ENCODE measurements at regions not wholly inside any gene's neighbourhood (a gene's known extent, or its start where the extent isn't known, plus 50 kb on each side); places are given as distances from the start of the nearest gene placed in this dataset.
"Not testable (repeated sequence)": the region's sequence is repeated elsewhere in the genome, so short reads cannot be mapped to it uniquely, and the experiment has no call there.

DNA sequence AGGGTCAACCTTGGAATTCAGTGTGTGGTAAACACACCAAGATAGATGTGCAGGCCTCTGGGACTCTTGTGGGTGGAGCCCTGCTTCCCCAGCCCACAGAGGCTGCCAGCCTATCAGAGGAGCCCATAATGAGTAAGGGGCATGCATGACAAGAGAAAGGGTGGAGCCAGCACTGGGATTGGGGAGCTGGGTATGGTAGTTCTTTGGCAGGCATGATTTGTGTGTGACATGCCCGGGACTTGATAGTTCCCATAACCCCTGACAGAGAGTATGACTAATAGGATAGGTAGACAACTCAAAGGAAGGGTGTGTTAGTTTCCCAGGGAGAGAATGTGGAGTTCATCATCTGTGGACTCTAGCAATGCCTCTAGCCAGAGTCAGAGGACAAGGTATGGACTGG is 143.0 kb downstream of the EMP1 start:
- DNase-seq (ENCODE audit: extremely low read depth, low read depth), result no peak
- TF ChIP-seq, protein P1, sequence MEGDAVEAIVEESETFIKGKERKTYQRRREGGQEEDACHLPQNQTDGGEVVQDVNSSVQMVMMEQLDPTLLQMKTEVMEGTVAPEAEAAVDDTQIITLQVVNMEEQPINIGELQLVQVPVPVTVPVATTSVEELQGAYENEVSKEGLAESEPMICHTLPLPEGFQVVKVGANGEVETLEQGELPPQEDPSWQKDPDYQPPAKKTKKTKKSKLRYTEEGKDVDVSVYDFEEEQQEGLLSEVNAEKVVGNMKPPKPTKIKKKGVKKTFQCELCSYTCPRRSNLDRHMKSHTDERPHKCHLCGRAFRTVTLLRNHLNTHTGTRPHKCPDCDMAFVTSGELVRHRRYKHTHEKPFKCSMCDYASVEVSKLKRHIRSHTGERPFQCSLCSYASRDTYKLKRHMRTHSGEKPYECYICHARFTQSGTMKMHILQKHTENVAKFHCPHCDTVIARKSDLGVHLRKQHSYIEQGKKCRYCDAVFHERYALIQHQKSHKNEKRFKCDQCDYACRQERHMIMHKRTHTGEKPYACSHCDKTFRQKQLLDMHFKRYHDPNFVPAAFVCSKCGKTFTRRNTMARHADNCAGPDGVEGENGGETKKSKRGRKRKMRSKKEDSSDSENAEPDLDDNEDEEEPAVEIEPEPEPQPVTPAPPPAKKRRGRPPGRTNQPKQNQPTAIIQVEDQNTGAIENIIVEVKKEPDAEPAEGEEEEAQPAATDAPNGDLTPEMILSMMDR (IDR thresholded peaks at IDR 0.05; ENCODE audit: low read depth, low read length), result no peak

- DNase-seq (ENCODE audit: extremely low read depth, low read depth), result no peak
- TF ChIP-seq, protein P1 (IDR thresholded peaks at IDR 0.05; ENCODE audit: low read depth, low read length), result no peak
These were observed 142.6 kb downstream of the EMP1 start for GRCh38 chr12:13339091-13339490.

DNA sequence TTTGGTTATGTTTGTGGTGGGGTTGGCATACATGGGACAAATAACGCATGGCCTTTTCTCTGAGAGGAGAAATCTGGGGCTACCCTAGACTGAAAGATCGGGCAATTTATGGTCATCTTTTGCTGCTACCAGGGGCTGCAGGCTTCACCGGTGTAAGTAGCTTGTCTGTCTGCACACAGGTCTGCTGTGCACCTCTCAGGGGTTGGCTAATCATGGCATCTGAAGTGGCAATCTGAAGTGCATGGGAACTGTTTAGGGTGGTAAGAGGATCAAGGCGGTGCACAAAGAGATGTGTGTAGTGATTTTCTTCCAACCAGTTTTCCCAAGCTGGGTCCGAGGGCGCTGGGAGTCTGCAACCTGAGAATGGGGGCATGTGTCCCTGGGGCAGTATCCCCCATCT is 141.3 kb downstream of the EMP1 start:
- no peak for DNase-seq (ENCODE audit: extremely low read depth, low read depth)
- TF ChIP-seq, protein P1 (IDR thresholded peaks at IDR 0.05; ENCODE audit: low read depth, low read length), result no peak

- TF ChIP-seq, protein P1 (IDR thresholded peaks at IDR 0.05; ENCODE audit: low read depth, low read length), result no peak
- no peak for DNase-seq (ENCODE audit: extremely low read depth, low read depth)
These were observed 139.7 kb downstream of the EMP1 start for GRCh38 chr12:13336216-13336615.

GRCh38 chr12:13328535-13328934 is 132.0 kb downstream of the EMP1 start:
- TF ChIP-seq, protein P1 (IDR thresholded peaks at IDR 0.05; ENCODE audit: low read depth, low read length), result no peak
- no peak for DNase-seq (ENCODE audit: extremely low read depth, low read depth)

GRCh38 chr12:13326076-13326475 is 129.6 kb downstream of the EMP1 start:
- TF ChIP-seq, protein P1 (IDR thresholded peaks at IDR 0.05; ENCODE audit: low read depth, low read length), result no peak
- DNase-seq (ENCODE audit: extremely low read depth, low read depth), result no peak

GRCh38 chr12:13325037-13325436 is 128.5 kb downstream of the EMP1 start:
- not testable (repeated sequence) for DNase-seq (ENCODE audit: extremely low read depth, low read depth)

- DNase-seq (ENCODE audit: extremely low read depth, low read depth), result no peak
- TF ChIP-seq, protein P1 (IDR thresholded peaks at IDR 0.05; ENCODE audit: low read depth, low read length), result no peak
These were observed 121.9 kb downstream of the EMP1 start for GRCh38 chr12:13318231-13319015.
